Caco-2 (cell line): ENCODE measurements at regions not wholly inside any gene's neighbourhood (a gene's known extent, or its start where the extent isn't known, plus 50 kb on each side); places are given as distances from the start of the nearest gene placed in this dataset.

Experiments used
- BruUV-seq: library from RNA; stranded (reverse); fragments of 400-500 nt; replicated peaks from 2 replicates; lab custom pipeline; 2021; lab: Mats Ljungman, UMichigan
- CTCF ChIA-PET: fragments of 300-600 bp; sonication (Branson Sonifier 250); formaldehyde crosslinking; loops from one replicate; lab custom pipeline; 2022; ENCODE audit warnings: antibody characterized with exemption; lab: Charles Lee
- POLR2A ChIA-PET: fragments of 300-600 bp; sonication (Branson Sonifier 250); formaldehyde crosslinking; loops from one replicate; lab custom pipeline; 2022; ENCODE audit warnings: antibody characterized with exemption; lab: Charles Lee
- DNase-seq, 2 experiments: peaks; one replicate each; pipeline versions ENCODE4 v3.0.0 to v3.0.0-alpha.2; 2020 to 2022
- H3K27me3 ChIP-seq: replicated peaks from 2 replicates; pipeline ENCODE4 v1.6.0; 2011; ENCODE audit warnings: low read length; ENCODE audit not compliant: control insufficient read depth, insufficient read depth
- H3K36me3 ChIP-seq: 2 replicates; pipeline ENCODE4 v1.5.1; 2011; ENCODE audit warnings: low read length; ENCODE audit not compliant: control insufficient read depth, insufficient read depth
- H3K4me1 ChIP-seq: fragments of 250-450 bp; sonication (Bioruptor Pico); 2 replicates; pipeline ENCODE4 v1.5.1; 2020; ENCODE audit warnings: mild to moderate bottlenecking
- H3K4me3 ChIP-seq: 2 replicates; pipeline ENCODE4 v1.5.1; 2011; ENCODE audit warnings: low read depth, mild to moderate bottlenecking, control low read depth, low read length
- H3K9me3 ChIP-seq: fragments of 250-450 bp; sonication (Bioruptor Pico); 2 replicates; pipeline ENCODE4 v1.5.1; 2020; ENCODE audit warnings: mild to moderate bottlenecking, moderate library complexity
- H3K27ac Mint-ChIP-seq: one replicate; pipeline ENCODE4 v1.8.0; 2022; ENCODE audit warnings: mixed read lengths; ENCODE audit not compliant: unreplicated experiment
- H3K27me3 Mint-ChIP-seq: one replicate; pipeline ENCODE4 v1.8.0; 2022; ENCODE audit warnings: mixed read lengths; ENCODE audit not compliant: insufficient read depth, unreplicated experiment
- H3K36me3 Mint-ChIP-seq: one replicate; pipeline ENCODE4 v1.8.0; 2022; ENCODE audit warnings: mild to moderate bottlenecking, mixed read lengths; ENCODE audit not compliant: insufficient read depth, unreplicated experiment
- H3K4me1 Mint-ChIP-seq: one replicate; pipeline ENCODE4 v1.8.0; 2022; ENCODE audit warnings: low read depth, mixed read lengths; ENCODE audit not compliant: unreplicated experiment
- H3K4me3 Mint-ChIP-seq: one replicate; pipeline ENCODE4 v1.8.0; 2022; ENCODE audit warnings: mild to moderate bottlenecking, moderate library complexity, mixed read lengths; ENCODE audit not compliant: unreplicated experiment
- H3K9me3 Mint-ChIP-seq: one replicate; pipeline ENCODE4 v1.8.0; 2022; ENCODE audit warnings: mixed read lengths; ENCODE audit not compliant: unreplicated experiment
- CTCF ChIP-seq, 2 experiments: fragments of 200-600 bp in 1 of 2; IDR thresholded peaks; 1 replicate in 1 of 2; 2 replicates in 1 of 2; pipeline versions ENCODE4 v1.5.1 to v1.8.0; 2011 to 2022; ENCODE audit warnings: antibody characterized with exemption in 1 of 2, control low read depth in 1 of 2, inconsistent platforms in 1 of 2, low read depth in 1 of 2, low read length in 1 of 2, mild to moderate bottlenecking in 1 of 2, moderate library complexity in 1 of 2; ENCODE audit not compliant: insufficient read depth in 1 of 2, severe bottlenecking in 1 of 2, unreplicated experiment in 1 of 2
- intact Hi-C: fragments of 100-400 bp; cut with micrococcal nuclease; formaldehyde crosslinking; loops from one replicate; pipeline ENCODE4 v1.10.0; 2022; ENCODE audit not compliant: unreplicated experiment

- no peaks in the 10 kb centered on the region for H3K27me3 ChIP-seq
- POLR2A ChIA-PET = no interaction called here
- no peaks in the 10 kb centered on the region for H3K9me3 Mint-ChIP-seq
- no peaks in the 10 kb centered on the region for H3K27me3 Mint-ChIP-seq
- no peak overlapping the region for H3K4me3 ChIP-seq
- H3K36me3 Mint-ChIP-seq = no peaks in the 10 kb centered on the region
- no peaks in the 10 kb centered on the region for H3K4me1 Mint-ChIP-seq
- no peak for DNase-seq
- H3K27ac Mint-ChIP-seq = no peak overlapping the region
- no peaks in the 10 kb centered on the region for H3K9me3 ChIP-seq
- intact Hi-C loops = no loop called here
- CTCF ChIA-PET = no interaction called here
- H3K4me3 Mint-ChIP-seq = no peak overlapping the region
- BruUV-seq = no TSS peak
- no peaks in the 10 kb centered on the region for H3K4me1 ChIP-seq
- no peaks in the 10 kb centered on the region for H3K36me3 ChIP-seq
- TF ChIP-seq CTCF (IDR thresholded peaks at IDR 0.05; ENCODE audit: insufficient read depth in 1 of 2, low read depth in 1 of 2, low read length in 1 of 2, severe bottlenecking in 1 of 2, unreplicated experiment in 1 of 2) = no peak
Measured at GRCh38 chr18:53605198-53605597, 619.3 kb downstream of the MBD2 start.

GRCh38 chr18:53603276-53603675 lies 621.2 kb downstream of the MBD2 start:
- no peak overlapping the region for H3K27ac Mint-ChIP-seq
- TF ChIP-seq CTCF (IDR thresholded peaks at IDR 0.05; ENCODE audit: insufficient read depth in 1 of 2, low read depth in 1 of 2, low read length in 1 of 2, severe bottlenecking in 1 of 2, unreplicated experiment in 1 of 2) = no peak
- no peaks in the 10 kb centered on the region for H3K4me1 Mint-ChIP-seq
- Histone ChIP-seq H3K4me3 (no peak overlapping the region), H3K4me1 (no peaks in the 10 kb centered on the region), H3K9me3 (no peaks in the 10 kb centered on the region), H3K36me3 (no peaks in the 10 kb centered on the region), H3K27me3 (no peaks in the 10 kb centered on the region)
- no peak overlapping the region for H3K4me3 Mint-ChIP-seq
- H3K36me3 Mint-ChIP-seq = no peaks in the 10 kb centered on the region
- ChIA-PET CTCF (no interaction called here), POLR2A (no interaction called here)
- no TSS peak for BruUV-seq
- H3K27me3 Mint-ChIP-seq = no peaks in the 10 kb centered on the region
- intact Hi-C loops = no loop called here
- no peak for DNase-seq
- no peaks in the 10 kb centered on the region for H3K9me3 Mint-ChIP-seq

GRCh38 chr18:53601344-53601743 lies 623.1 kb downstream of the MBD2 start:
- POLR2A ChIA-PET = no interaction called here
- TF ChIP-seq CTCF (IDR thresholded peaks at IDR 0.05; ENCODE audit: insufficient read depth in 1 of 2, low read depth in 1 of 2, low read length in 1 of 2, severe bottlenecking in 1 of 2, unreplicated experiment in 1 of 2) = no peak
- CTCF ChIA-PET = no interaction called here

More at GRCh38 chr18:53601344-53601743, 623.1 kb downstream of the MBD2 start:
- Mint-ChIP-seq H3K4me3 (no peak overlapping the region), H3K36me3 (no peaks in the 10 kb centered on the region), H3K9me3 (no peaks in the 10 kb centered on the region), H3K27me3 (no peaks in the 10 kb centered on the region), H3K4me1 (no peaks in the 10 kb centered on the region), H3K27ac (no peak overlapping the region)
- DNase-seq = no peak
- no peak overlapping the region for H3K4me3 ChIP-seq
- H3K9me3 ChIP-seq = no peaks in the 10 kb centered on the region
- no TSS peak for BruUV-seq
- no peaks in the 10 kb centered on the region for H3K4me1 ChIP-seq
- no peaks in the 10 kb centered on the region for H3K36me3 ChIP-seq
- H3K27me3 ChIP-seq = no peaks in the 10 kb centered on the region
- intact Hi-C loops = no loop called here
